H1 (cell line): ENCODE measurements at regions not wholly inside any gene's neighbourhood (a gene's known extent, or its start where the extent isn't known, plus 50 kb on each side); places are given as distances from the start of the nearest gene placed in this dataset.
A peak's percentile ranks its signal among the peaks of the same experiment; 100 is the strongest.

Experiments used
- CTCF ChIA-PET: fragments of 300-600 bp; sonication (Branson Sonifier 250); formaldehyde crosslinking; loops from one replicate; lab custom pipeline; 2021; ENCODE audit not compliant: partially characterized antibody; lab: Charles Lee
- POLR2A ChIA-PET: fragments of 300-600 bp; sonication (Branson Sonifier 250); formaldehyde crosslinking; loops from one replicate; lab custom pipeline; 2021; ENCODE audit warnings: inconsistent platforms; ENCODE audit not compliant: partially characterized antibody; lab: Charles Lee
- DNase-seq, 2 experiments: peaks; one replicate each; pipeline versions ENCODE4 v3.0.0 to v3.0.0-alpha.2; 2010 to 2022; ENCODE audit warnings: low spot score in 2 of 2, low read depth in 1 of 2, mixed read lengths in 1 of 2
- FAIRE-seq: peaks from 2 replicates; lab custom pipeline; 2011; peaks lifted over from hg19 to GRCh38; lab: Jason Lieb, UNC
- H2AFZ ChIP-seq: 2 replicates; pipeline ENCODE4 v1.8.1; 2012; ENCODE audit warnings: low read length, inconsistent platforms
- H2AK5ac ChIP-seq: 2 replicates; pipeline ENCODE4 v1.6.1; 2013; ENCODE audit warnings: low read depth, low read length
- H2BK120ac ChIP-seq: replicated peaks from 2 replicates; pipeline ENCODE3; 2013; ENCODE audit warnings: low read depth, low read length, inconsistent platforms
- H2BK12ac ChIP-seq: 2 replicates; pipeline ENCODE4 v1.6.1; 2013; ENCODE audit warnings: low read depth, low read length
- H2BK15ac ChIP-seq: 2 replicates; pipeline ENCODE4 v1.6.1; 2013; ENCODE audit warnings: low read length
- H2BK20ac ChIP-seq: 2 replicates; pipeline ENCODE4 v1.6.1; 2013; ENCODE audit warnings: low read length
- H2BK5ac ChIP-seq: 2 replicates; pipeline ENCODE4 v1.6.1; 2013; ENCODE audit warnings: low read depth, low read length
- H3K14ac ChIP-seq: 2 replicates; pipeline ENCODE4 v1.6.1; 2013; ENCODE audit warnings: inconsistent platforms; ENCODE audit not compliant: insufficient read length
- H3K18ac ChIP-seq: 2 replicates; pipeline ENCODE4 v1.6.1; 2013; ENCODE audit warnings: low read length; ENCODE audit errors: extremely low read depth
- H3K23ac ChIP-seq: 2 replicates; pipeline ENCODE4 v1.6.1; 2013; ENCODE audit warnings: inconsistent platforms; ENCODE audit not compliant: insufficient read length
- H3K23me2 ChIP-seq: 2 replicates; pipeline ENCODE4 v1.6.1; 2013; ENCODE audit warnings: low read depth, low read length
- H3K27ac ChIP-seq: 2 replicates; pipeline ENCODE4 v1.6.1; 2011; ENCODE audit warnings: low read depth, low read length, inconsistent platforms
- H3K27me3 ChIP-seq, 4 experiments: replicated peaks in 1 of 4; 1 replicate in 1 of 4; 2 replicates in 3 of 4; pipeline versions ENCODE4 v1.6.1 to v1.8.1; 2011 to 2013; ENCODE audit warnings: low read length in 3 of 4, mild to moderate bottlenecking in 3 of 4, inconsistent platforms in 2 of 4, mixed read lengths in 2 of 4, moderate library complexity in 1 of 4; ENCODE audit not compliant: control insufficient read depth in 3 of 4, insufficient read depth in 3 of 4; ENCODE audit errors: extremely low read depth in 1 of 4
- H3K36me3 ChIP-seq, 4 experiments: 2 replicates each; pipeline versions ENCODE4 v1.6.1 to v1.8.1; 2011 to 2013; ENCODE audit warnings: mild to moderate bottlenecking in 4 of 4, low read length in 3 of 4, moderate library complexity in 2 of 4, control low read depth in 1 of 4, inconsistent platforms in 1 of 4; ENCODE audit not compliant: insufficient read depth in 4 of 4, control insufficient read depth in 2 of 4
- H3K4ac ChIP-seq: replicated peaks from 2 replicates; pipeline ENCODE3; 2013; ENCODE audit warnings: low read length, low read depth, mixed read lengths, inconsistent platforms; ENCODE audit not compliant: insufficient read length
- H3K4me1 ChIP-seq, 4 experiments: replicated peaks in 1 of 4; 1 replicate in 1 of 4; 2 replicates in 3 of 4; pipeline versions ENCODE4 v1.6.1 to v1.8.1; 2011 to 2013; ENCODE audit warnings: low read length in 3 of 4, inconsistent platforms in 2 of 4, mixed read lengths in 1 of 4; ENCODE audit not compliant: insufficient read depth in 4 of 4, control insufficient read depth in 3 of 4
- H3K4me2 ChIP-seq, 2 experiments: 2 replicates each; pipeline versions ENCODE4 v1.6.1 to v1.8.1; 2011 to 2013; ENCODE audit warnings: low read depth in 2 of 2, low read length in 2 of 2, control low read depth in 1 of 2, inconsistent platforms in 1 of 2, mild to moderate bottlenecking in 1 of 2; ENCODE audit not compliant: insufficient read depth in 1 of 2
- H3K4me3 ChIP-seq, 4 experiments: fragments of 200-600, 300-600 bp in 1 of 4; sonication (generic), shearing (Covaris generic), sonication (Bioruptor Twin) in 1 of 4; 2 replicates each; pipeline versions ENCODE4 v1.5.1 to v1.8.1; 2011 to 2016; ENCODE audit warnings: low read length in 4 of 4, low read depth in 3 of 4, control low read depth in 2 of 4, inconsistent platforms in 2 of 4, mild to moderate bottlenecking in 2 of 4, mixed read lengths in 1 of 4, moderate library complexity in 1 of 4; ENCODE audit not compliant: insufficient read depth in 2 of 4; ENCODE audit errors: extremely low read depth in 1 of 4
- H3K56ac ChIP-seq: replicated peaks from 2 replicates; pipeline ENCODE3; 2013; ENCODE audit warnings: low read depth, mild to moderate bottlenecking, mixed read lengths, low read length, inconsistent platforms; ENCODE audit not compliant: insufficient read length
- H3K79me1 ChIP-seq: 2 replicates; pipeline ENCODE4 v1.6.1; 2013; ENCODE audit warnings: low read depth, low read length, control low read depth
- H3K79me2 ChIP-seq, 2 experiments: 2 replicates each; pipeline versions ENCODE4 v1.6.1 to v1.8.1; 2012 to 2013; ENCODE audit warnings: low read length in 2 of 2, mild to moderate bottlenecking in 2 of 2, inconsistent platforms in 1 of 2; ENCODE audit not compliant: insufficient read depth in 2 of 2, control insufficient read depth in 1 of 2
- H3K9ac ChIP-seq, 4 experiments: replicated peaks in 1 of 4; 1 replicate in 1 of 4; 2 replicates in 3 of 4; pipeline versions ENCODE4 v1.6.1 to v1.8.1; 2011 to 2013; ENCODE audit warnings: low read depth in 3 of 4, low read length in 3 of 4, control low read depth in 2 of 4, mild to moderate bottlenecking in 2 of 4, moderate library complexity in 2 of 4, inconsistent platforms in 1 of 4; ENCODE audit errors: extremely low read depth in 1 of 4
- H3K9me3 ChIP-seq, 2 experiments: 2 replicates each; pipeline versions ENCODE4 v1.6.1 to v1.8.1; 2012 to 2013; ENCODE audit warnings: mild to moderate bottlenecking in 2 of 2, moderate library complexity in 2 of 2, control low read depth in 1 of 2, inconsistent platforms in 1 of 2, low read depth in 1 of 2, low read length in 1 of 2, mixed read lengths in 1 of 2; ENCODE audit not compliant: insufficient read depth in 2 of 2
- H4K20me1 ChIP-seq, 2 experiments: replicated peaks in 1 of 2; 2 replicates each; pipeline versions ENCODE3 to v1.8.1; 2011 to 2013; ENCODE audit warnings: inconsistent platforms in 2 of 2, low read length in 2 of 2, mild to moderate bottlenecking in 1 of 2; ENCODE audit not compliant: insufficient read depth in 2 of 2, control insufficient read depth in 1 of 2
- H4K5ac ChIP-seq: 2 replicates; pipeline ENCODE4 v1.6.1; 2013; ENCODE audit warnings: low read length, low read depth, mixed read lengths, inconsistent platforms; ENCODE audit not compliant: insufficient read length
- H4K8ac ChIP-seq: 2 replicates; pipeline ENCODE4 v1.8.0; 2013; ENCODE audit warnings: mild to moderate bottlenecking, moderate library complexity, low read length, inconsistent platforms; ENCODE audit not compliant: insufficient read depth; ENCODE audit errors: extremely low read depth
- H4K91ac ChIP-seq: replicated peaks from 2 replicates; pipeline ENCODE3; 2013; ENCODE audit warnings: low read length, mixed read lengths, inconsistent platforms; ENCODE audit not compliant: insufficient read length
- WGBS, 2 experiments: shearing (Covaris generic) in 1 of 2; methylation state at CpG; one replicate each; pipeline versions ENCODE4 v1.1.6 to v1.1.7; 2013 to 2015; ENCODE audit warnings: low lambda C conversion rate in 2 of 2, mixed read lengths in 2 of 2, inconsistent platforms in 1 of 2, low coverage in 1 of 2, missing lambda C conversion rate in 1 of 2; ENCODE audit not compliant: insufficient replicate concordance in 2 of 2, insufficient coverage in 1 of 2, insufficient read length in 1 of 2; ENCODE audit errors: extremely low coverage in 1 of 2, missing lambda C conversion rate in 1 of 2; 5-methylcytosine and 5-hydroxymethylcytosine counted together
- TF ChIP-seq, protein P1 (sequence below): fragments of 300-600 bp; sonication (generic); IDR thresholded peaks from 2 replicates; pipeline ENCODE4 v1.7.1; 2012; ENCODE audit warnings: low read length, moderate library complexity, mild to moderate bottlenecking, inconsistent platforms; ENCODE audit not compliant: insufficient replicate concordance

DNA sequence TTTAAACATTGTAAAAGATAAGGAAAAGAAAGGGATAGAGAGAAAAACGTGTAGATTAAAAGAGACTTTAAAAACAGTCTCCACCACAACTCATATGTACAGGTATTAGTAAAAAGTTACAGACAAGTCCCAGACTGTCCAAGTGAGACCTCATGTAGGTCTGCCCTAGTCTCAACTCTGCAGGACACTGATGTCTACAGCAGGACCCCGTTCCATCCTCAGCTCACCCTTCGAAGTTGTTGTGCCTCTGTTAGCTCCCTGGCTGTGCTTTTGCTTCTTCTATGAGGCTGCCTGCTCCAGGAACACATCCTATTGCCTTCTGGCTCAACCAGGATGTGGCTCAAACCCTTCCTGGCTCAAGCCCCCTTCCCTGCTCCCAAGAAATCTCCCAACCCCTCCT is 72.9 kb upstream of the FBXO28 start:
- H2AFZ ChIP-seq, result peak overlapping the region; percentile 83
- no peak overlapping the region for H3K4ac ChIP-seq
- no peak overlapping the region for H4K8ac ChIP-seq
- DNase-seq (no peak), FAIRE-seq (no peak)
- no peak overlapping the region for H2BK20ac ChIP-seq
- no peak overlapping the region for H2BK12ac ChIP-seq
- no peak overlapping the region for H3K23ac ChIP-seq
- no peak overlapping the region for H3K4me2 ChIP-seq
- WGBS, 2 experiments, result 81% methylated on average over 3 of the region's 3 CpGs; no CpG with 5 or more reads in 1 of the 2 experiments
- H3K9me3 ChIP-seq, result no peaks in the 10 kb centered on the region
- no peak overlapping the region for H4K91ac ChIP-seq
- CTCF ChIA-PET, result interaction anchor here (3.0 kb wide), 1 partner anchor 10 kb away, joined by 24 read pairs; no protein-coding TSS in a partner anchor
- H3K4me1 ChIP-seq, result no peaks in the 10 kb centered on the region
- no peak overlapping the region for H3K4me3 ChIP-seq
- H3K79me1 ChIP-seq, result no peaks in the 10 kb centered on the region
- no peak overlapping the region for H3K27ac ChIP-seq
- no peak overlapping the region for H4K5ac ChIP-seq
- POLR2A ChIA-PET, result no interaction called here
- no peaks in the 10 kb centered on the region for H3K36me3 ChIP-seq
- H3K14ac ChIP-seq, result no peak overlapping the region
- no peak overlapping the region for H3K18ac ChIP-seq
- no peaks in the 10 kb centered on the region for H3K79me2 ChIP-seq
- H2BK15ac ChIP-seq, result no peak overlapping the region
- H3K56ac ChIP-seq, result no peak overlapping the region
- H3K9ac ChIP-seq, result no peak overlapping the region
- no peaks in the 10 kb centered on the region for H3K27me3 ChIP-seq
- H3K23me2 ChIP-seq, result no peaks in the 10 kb centered on the region
- no peak overlapping the region for H2BK5ac ChIP-seq
- H2BK120ac ChIP-seq, result no peak overlapping the region
- no peaks in the 10 kb centered on the region for H4K20me1 ChIP-seq
- no peak overlapping the region for H2AK5ac ChIP-seq
- TF ChIP-seq, protein P1, sequence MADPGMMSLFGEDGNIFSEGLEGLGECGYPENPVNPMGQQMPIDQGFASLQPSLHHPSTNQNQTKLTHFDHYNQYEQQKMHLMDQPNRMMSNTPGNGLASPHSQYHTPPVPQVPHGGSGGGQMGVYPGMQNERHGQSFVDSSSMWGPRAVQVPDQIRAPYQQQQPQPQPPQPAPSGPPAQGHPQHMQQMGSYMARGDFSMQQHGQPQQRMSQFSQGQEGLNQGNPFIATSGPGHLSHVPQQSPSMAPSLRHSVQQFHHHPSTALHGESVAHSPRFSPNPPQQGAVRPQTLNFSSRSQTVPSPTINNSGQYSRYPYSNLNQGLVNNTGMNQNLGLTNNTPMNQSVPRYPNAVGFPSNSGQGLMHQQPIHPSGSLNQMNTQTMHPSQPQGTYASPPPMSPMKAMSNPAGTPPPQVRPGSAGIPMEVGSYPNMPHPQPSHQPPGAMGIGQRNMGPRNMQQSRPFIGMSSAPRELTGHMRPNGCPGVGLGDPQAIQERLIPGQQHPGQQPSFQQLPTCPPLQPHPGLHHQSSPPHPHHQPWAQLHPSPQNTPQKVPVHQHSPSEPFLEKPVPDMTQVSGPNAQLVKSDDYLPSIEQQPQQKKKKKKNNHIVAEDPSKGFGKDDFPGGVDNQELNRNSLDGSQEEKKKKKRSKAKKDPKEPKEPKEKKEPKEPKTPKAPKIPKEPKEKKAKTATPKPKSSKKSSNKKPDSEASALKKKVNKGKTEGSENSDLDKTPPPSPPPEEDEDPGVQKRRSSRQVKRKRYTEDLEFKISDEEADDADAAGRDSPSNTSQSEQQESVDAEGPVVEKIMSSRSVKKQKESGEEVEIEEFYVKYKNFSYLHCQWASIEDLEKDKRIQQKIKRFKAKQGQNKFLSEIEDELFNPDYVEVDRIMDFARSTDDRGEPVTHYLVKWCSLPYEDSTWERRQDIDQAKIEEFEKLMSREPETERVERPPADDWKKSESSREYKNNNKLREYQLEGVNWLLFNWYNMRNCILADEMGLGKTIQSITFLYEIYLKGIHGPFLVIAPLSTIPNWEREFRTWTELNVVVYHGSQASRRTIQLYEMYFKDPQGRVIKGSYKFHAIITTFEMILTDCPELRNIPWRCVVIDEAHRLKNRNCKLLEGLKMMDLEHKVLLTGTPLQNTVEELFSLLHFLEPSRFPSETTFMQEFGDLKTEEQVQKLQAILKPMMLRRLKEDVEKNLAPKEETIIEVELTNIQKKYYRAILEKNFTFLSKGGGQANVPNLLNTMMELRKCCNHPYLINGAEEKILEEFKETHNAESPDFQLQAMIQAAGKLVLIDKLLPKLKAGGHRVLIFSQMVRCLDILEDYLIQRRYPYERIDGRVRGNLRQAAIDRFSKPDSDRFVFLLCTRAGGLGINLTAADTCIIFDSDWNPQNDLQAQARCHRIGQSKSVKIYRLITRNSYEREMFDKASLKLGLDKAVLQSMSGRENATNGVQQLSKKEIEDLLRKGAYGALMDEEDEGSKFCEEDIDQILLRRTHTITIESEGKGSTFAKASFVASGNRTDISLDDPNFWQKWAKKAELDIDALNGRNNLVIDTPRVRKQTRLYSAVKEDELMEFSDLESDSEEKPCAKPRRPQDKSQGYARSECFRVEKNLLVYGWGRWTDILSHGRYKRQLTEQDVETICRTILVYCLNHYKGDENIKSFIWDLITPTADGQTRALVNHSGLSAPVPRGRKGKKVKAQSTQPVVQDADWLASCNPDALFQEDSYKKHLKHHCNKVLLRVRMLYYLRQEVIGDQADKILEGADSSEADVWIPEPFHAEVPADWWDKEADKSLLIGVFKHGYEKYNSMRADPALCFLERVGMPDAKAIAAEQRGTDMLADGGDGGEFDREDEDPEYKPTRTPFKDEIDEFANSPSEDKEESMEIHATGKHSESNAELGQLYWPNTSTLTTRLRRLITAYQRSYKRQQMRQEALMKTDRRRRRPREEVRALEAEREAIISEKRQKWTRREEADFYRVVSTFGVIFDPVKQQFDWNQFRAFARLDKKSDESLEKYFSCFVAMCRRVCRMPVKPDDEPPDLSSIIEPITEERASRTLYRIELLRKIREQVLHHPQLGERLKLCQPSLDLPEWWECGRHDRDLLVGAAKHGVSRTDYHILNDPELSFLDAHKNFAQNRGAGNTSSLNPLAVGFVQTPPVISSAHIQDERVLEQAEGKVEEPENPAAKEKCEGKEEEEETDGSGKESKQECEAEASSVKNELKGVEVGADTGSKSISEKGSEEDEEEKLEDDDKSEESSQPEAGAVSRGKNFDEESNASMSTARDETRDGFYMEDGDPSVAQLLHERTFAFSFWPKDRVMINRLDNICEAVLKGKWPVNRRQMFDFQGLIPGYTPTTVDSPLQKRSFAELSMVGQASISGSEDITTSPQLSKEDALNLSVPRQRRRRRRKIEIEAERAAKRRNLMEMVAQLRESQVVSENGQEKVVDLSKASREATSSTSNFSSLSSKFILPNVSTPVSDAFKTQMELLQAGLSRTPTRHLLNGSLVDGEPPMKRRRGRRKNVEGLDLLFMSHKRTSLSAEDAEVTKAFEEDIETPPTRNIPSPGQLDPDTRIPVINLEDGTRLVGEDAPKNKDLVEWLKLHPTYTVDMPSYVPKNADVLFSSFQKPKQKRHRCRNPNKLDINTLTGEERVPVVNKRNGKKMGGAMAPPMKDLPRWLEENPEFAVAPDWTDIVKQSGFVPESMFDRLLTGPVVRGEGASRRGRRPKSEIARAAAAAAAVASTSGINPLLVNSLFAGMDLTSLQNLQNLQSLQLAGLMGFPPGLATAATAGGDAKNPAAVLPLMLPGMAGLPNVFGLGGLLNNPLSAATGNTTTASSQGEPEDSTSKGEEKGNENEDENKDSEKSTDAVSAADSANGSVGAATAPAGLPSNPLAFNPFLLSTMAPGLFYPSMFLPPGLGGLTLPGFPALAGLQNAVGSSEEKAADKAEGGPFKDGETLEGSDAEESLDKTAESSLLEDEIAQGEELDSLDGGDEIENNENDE, result no peak
